Ascending aorta (tissue), 2 donors: ENCODE measurements at regions not wholly inside any gene's neighbourhood (a gene's known extent, or its start where the extent isn't known, plus 50 kb on each side); places are given as distances from the start of the nearest gene placed in this dataset.

Experiments
- DNase-seq, 2 donors: peaks; one replicate each; pipeline ENCODE4 v3.0.0-alpha.2; 2019; ENCODE audit warnings: low spot score in 2 of 2
- H3K27ac ChIP-seq, 2 donors: fragments of 200-600 bp; sonication (generic); one replicate each; pipeline ENCODE4 v1.5.1; 2016 to 2017; ENCODE audit warnings: mild to moderate bottlenecking in 1 of 2
- H3K27me3 ChIP-seq: fragments of 200-600 bp; sonication (generic); one replicate; pipeline ENCODE4 v1.5.1; 2017
- H3K36me3 ChIP-seq, 2 donors: fragments of 200-600 bp; sonication (generic); one replicate each; pipeline ENCODE4 v1.5.1; 2016
- H3K4me1 ChIP-seq, 2 donors: fragments of 200-600 bp; sonication (generic); one replicate each; pipeline ENCODE4 v1.5.1; 2016 to 2017; ENCODE audit warnings: mild to moderate bottlenecking in 1 of 2
- H3K4me3 ChIP-seq, 2 donors: fragments of 200-600 bp; sonication (generic); one replicate each; pipeline ENCODE4 v1.5.1; 2016 to 2017; ENCODE audit warnings: mild to moderate bottlenecking in 1 of 2
- H3K9me3 ChIP-seq, 2 donors: fragments of 200-600 bp; sonication (generic); one replicate each; pipeline ENCODE4 v1.5.1; 2016
- intact Hi-C: fragments of 100-400 bp; cut with DNase I; formaldehyde crosslinking; loops from one replicate; pipeline ENCODE4 v1.15.1; 2023
- TF ChIP-seq, protein P1 (sequence below), 3 experiments: fragments of 200-600 bp in 2 of 3; fragments of 450-650 bp in 1 of 3; sonication (generic) in 2 of 3; IDR thresholded peaks; one replicate each; pipeline ENCODE4 v1.5.1; 2016 to 2019; ENCODE audit warnings: antibody characterized with exemption in 3 of 3, mild to moderate bottlenecking in 1 of 3, moderate library complexity in 1 of 3

DNA sequence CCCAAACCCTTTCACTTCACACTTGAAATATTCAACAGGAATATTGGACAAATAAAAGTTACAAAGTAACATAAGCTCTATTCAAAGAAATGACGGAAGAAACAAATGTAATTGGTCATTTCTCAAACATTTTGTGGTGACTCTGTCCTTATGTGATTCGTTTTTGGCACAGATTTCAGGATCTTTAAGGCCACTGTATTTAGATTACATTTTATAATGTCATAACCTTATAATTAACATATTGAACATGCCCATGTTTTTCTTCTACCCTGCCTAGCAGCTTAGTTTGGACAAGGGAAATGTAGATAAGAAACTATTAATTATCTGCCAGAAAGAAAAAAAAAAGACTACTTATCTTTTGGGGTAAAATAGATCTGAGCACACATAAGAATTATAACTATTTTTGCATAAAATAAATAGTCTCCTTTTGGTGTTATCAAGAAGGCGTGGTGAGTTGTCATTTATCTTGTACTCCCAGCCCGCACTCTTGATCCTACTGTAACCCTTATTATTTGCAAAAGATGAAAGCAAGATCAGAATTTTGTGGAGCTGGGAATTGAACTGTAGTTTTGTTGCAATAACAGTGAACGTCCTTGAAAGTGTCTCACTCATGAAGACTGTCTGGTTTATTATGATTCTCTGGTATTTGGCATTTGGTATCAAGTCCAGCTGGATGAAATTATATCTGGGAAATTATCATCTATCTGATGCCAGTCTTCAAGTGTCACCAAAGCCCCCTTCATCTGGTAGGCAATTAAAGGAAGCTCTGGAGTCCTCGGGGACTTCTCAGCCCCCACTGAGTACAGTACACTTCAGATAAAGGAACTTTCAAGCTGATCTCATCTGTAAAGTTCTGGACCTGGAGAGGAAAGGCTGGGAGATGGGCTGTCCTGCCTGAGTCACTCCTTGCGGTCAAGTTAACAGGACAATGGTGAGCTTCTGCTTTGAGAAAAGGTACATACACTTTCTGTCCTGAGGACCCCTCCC, 175.7 kb upstream of the INHBA start:
- Histone ChIP-seq H3K4me3 (no peak overlapping the region), H3K27me3 (no peaks in the 10 kb centered on the region), H3K27ac (no peak overlapping the region), H3K9me3 (no peaks in the 10 kb centered on the region), H3K36me3 (no peaks in the 10 kb centered on the region), H3K4me1 (no peaks in the 10 kb centered on the region)
- no peak for DNase-seq
- TF ChIP-seq, protein P1, sequence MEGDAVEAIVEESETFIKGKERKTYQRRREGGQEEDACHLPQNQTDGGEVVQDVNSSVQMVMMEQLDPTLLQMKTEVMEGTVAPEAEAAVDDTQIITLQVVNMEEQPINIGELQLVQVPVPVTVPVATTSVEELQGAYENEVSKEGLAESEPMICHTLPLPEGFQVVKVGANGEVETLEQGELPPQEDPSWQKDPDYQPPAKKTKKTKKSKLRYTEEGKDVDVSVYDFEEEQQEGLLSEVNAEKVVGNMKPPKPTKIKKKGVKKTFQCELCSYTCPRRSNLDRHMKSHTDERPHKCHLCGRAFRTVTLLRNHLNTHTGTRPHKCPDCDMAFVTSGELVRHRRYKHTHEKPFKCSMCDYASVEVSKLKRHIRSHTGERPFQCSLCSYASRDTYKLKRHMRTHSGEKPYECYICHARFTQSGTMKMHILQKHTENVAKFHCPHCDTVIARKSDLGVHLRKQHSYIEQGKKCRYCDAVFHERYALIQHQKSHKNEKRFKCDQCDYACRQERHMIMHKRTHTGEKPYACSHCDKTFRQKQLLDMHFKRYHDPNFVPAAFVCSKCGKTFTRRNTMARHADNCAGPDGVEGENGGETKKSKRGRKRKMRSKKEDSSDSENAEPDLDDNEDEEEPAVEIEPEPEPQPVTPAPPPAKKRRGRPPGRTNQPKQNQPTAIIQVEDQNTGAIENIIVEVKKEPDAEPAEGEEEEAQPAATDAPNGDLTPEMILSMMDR (IDR thresholded peaks at IDR 0.05): no peak
- intact Hi-C loops: no loop called here

DNA sequence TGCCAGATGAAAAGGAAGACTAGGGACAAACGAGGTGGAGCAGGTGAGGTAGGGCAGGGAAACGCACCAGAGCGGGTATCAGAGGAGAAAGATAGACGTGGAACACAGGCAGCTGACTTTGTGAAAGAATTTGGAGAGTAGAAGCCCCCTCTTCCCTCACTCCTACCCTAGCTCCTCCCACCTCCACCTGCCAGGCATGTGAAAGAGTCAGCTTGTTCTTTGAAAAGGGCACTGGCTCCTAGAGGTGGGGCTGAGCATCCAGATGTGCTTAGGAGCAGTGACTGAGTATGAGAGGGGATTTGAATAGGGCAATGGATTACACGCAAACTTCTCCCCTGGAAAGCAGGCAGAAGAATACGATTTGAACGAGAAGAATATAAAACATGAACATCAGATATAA, 174.2 kb upstream of the INHBA start:
- TF ChIP-seq, protein P1 (IDR thresholded peaks at IDR 0.05): no peak
- Histone ChIP-seq H3K4me1 (no peaks in the 10 kb centered on the region), H3K9me3 (no peaks in the 10 kb centered on the region), H3K4me3 (no peak overlapping the region), H3K27me3 (no peaks in the 10 kb centered on the region), H3K27ac (no peak overlapping the region), H3K36me3 (no peaks in the 10 kb centered on the region)
- intact Hi-C loops: no loop called here
- DNase-seq: no peak

DNA sequence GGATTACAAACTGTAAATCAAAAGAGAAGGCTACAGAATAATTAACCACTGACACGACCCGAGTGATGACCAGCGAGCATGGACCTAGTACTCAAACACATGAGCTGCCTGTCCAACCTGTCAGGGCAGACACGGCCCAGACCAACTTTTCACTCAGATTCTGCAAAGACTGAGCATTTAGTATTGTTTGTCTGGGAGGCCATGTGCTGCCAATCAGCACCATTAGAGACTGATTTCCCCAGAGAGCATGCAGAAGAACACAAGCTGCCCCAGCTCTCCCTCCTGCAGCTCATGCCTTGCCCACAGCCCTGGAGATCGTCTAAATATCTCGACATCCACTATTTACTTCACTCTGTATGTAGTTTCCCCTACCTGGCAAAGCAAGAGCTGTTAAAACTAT, 172.6 kb upstream of the INHBA start:
- TF ChIP-seq, protein P1 (IDR thresholded peaks at IDR 0.05): no peak
- peaks cover 0 to under 1% of the 10 kb centered on the region in 2 donors for H3K4me1 ChIP-seq
- no peaks in the 10 kb centered on the region for H3K27me3 ChIP-seq
- H3K36me3 ChIP-seq: no peaks in the 10 kb centered on the region
- intact Hi-C loops: no loop called here
- DNase-seq: no peak
- no peaks in the 10 kb centered on the region for H3K9me3 ChIP-seq
- no peak overlapping the region for H3K27ac ChIP-seq
- H3K4me3 ChIP-seq: no peak overlapping the region

DNA sequence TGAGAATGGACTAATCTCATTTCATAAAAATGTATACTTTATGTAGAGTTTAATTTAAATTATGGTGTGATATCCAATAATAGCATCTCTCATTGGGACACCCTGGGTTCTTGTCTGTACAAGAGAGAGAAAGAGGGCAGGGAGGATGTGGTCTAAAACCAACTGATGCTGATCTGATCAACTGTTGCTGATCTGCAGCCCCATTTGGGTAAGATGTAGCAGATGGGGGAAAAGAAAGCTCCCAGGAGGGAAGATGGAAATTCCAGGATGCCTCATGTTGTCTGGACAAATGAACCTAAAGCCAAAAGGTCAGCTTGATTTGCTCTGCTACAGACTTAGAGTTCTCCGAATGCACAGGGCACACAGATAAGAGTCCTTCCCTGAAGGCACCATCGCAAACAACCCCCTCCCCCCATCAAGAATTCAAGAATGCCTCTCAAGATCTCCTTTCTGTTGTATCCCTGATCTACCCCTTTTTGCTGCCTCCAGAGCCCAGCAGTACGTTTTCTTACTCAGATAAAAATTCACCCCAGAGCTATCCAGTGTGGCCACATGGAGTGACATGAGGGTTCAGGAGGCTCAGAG, 171.4 kb upstream of the INHBA start:
- no peaks in the 10 kb centered on the region for H3K27me3 ChIP-seq
- no peak overlapping the region for H3K4me3 ChIP-seq
- H3K27ac ChIP-seq: no peak overlapping the region
- TF ChIP-seq, protein P1 (IDR thresholded peaks at IDR 0.05): no peak
- intact Hi-C loops: no loop called here
- no peaks in the 10 kb centered on the region for H3K36me3 ChIP-seq
- DNase-seq: no peak
- H3K4me1 ChIP-seq: peaks cover 0 to 4% of the 10 kb centered on the region in 2 donors
- no peaks in the 10 kb centered on the region for H3K9me3 ChIP-seq

GRCh38 chr7:41873741-41874140, 170.9 kb upstream of the INHBA start:
- intact Hi-C loops: no loop called here
- Histone ChIP-seq H3K4me1 (peaks cover 0 to 8% of the 10 kb centered on the region in 2 donors), H3K36me3 (no peaks in the 10 kb centered on the region), H3K9me3 (no peaks in the 10 kb centered on the region), H3K27me3 (no peaks in the 10 kb centered on the region), H3K27ac (no peak overlapping the region), H3K4me3 (no peak overlapping the region)
- TF ChIP-seq, protein P1 (IDR thresholded peaks at IDR 0.05): no peak
- DNase-seq: no peak
